ENCODE measurements at regions not wholly inside any gene's neighbourhood (a gene's known extent, or its start where the extent isn't known, plus 50 kb on each side); places are given as distances from the start of the nearest gene placed in this dataset.
"Not testable (repeated sequence)": the region's sequence is repeated elsewhere in the genome, so short reads cannot be mapped to it uniquely, and the experiment has no call there.

DNA sequence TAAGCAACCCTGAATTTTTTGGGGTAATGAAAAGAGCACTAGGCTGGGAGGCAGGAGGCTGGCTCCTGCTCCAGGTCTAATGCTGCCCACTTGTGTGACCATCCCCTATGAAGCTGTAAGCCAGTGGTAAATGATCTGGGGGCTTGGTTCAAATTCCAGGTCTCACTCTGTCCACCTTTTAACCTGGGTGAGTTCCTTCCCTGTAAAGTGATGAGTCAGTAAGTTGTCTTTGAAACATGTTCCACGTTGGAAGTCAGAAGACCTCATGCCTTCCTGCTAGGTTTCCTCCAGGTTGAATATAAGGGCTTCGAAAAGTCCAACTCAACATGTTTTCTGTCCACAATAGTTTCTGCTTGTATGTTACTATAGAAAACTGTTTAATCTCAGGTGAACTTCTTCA, 160.9 kb upstream of the MYT1L start:
- no peak for DNase-seq

DNA sequence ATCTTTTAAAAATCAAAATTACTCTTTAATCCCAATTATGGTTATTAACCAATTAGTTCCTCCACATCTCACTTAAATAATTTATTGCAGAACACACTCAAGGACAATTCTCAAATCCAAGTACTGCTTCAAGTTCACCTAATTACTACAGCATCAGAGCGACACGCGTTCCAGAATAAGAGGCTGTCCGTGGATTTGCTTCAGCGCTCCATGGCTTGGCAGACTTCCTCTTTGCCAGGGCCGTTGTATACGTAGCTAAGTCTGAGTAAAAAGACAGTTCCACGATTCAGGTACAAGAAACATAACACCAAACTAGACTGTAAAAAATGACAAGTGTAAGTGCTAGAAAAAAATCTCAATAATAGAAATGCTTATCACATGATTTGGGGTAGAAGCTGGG, 153.2 kb upstream of the MYT1L start:
- DNase-seq: no peak

DNA sequence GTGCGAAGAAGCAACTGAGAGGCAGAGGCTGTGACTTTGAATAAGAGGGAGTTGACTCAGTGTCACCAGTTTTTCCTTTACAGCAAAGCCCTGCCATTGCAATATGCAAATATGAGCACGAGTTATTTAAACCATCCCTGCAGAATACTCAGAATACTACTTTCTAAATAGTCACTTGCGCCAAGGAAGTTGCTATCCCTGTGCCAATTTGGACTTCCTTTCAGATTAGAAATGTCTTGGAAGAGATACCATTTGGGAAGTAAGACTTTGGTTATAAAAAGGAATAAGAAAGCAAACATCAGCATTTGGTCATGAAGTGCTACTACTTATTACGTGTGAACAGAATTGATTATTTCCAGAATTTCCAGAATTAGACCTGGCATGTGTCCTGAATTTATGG, 151.8 kb upstream of the MYT1L start:
- no peak for DNase-seq

DNA sequence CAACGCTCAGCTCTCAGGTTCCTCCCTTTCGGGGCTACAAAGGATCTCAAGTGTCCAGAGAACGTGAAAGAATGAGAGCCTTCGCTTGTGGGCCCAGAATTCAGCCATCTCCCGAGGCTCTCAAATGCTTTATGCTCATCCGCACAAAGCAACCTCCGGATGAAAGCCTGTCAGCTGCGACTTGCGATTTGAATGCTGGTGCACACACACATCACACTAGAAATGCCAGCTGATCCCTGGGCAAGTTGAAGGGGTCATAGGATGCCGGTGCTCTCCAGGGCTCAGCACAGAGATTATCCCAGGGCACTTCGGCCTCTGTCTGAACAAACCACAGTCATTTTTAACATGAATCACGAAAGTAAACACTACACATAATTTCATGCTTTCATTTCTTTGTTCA, 141.8 kb upstream of the MYT1L start:
- no peak for DNase-seq

DNA sequence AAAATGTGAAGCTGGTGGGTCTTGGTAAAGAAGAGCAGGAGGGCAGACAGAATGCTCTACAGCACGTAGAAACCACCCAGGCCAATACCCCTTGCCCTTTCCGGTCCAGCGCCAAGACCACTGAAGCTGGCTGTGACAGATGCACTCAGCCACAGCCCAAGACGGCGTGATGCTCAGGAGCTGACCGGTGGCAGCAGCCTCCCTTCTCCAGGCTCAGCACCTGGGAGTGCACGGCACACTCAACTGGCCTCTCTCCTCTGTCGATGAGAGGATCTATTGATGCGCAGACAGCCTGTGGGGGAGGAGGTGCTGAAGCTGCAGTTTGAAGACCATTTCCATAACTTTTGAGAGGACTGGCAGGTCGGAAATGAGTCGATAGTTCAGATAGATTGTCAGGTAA, 141.0 kb upstream of the MYT1L start:
- DNase-seq: no peak

DNA sequence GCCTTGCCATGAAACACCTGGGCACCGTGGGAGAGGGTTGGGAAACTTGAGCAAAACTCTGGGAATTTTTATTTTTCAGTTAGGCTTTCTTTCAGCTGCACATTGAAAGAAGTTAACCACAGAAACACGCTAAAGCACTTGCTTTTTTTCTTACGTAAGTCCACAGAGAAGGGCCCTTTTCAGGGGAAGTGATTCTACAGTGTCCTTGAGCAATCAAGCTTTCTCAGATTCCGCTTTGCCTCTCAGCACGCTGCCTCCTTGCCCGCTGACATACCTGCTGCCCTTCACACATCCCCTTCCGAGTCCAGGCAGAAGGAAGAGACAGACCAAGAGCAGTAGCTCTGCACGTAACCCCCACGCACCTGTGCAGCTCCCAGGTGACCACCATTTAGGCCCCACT, 135.5 kb upstream of the MYT1L start:
- no peak for DNase-seq

DNA sequence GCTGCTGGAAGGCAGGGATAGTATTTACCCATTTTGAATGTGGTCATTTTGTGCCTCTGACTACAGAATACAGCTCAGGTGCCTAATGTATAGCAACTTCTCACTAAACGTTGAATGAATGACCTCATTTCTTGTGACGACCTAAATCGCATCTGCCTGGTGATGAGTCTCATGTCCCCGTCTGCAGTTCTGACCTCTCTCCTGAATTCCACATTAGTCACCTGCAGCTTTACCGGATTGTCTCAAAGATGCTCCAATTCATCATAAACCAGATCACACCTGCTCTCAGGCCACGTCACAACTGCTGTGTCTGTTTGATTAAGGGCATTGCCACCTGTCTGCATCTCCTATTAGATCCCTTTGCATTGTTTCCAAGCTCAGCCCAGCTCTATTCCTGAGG, 133.6 kb upstream of the MYT1L start:
- DNase-seq: no peak

DNA sequence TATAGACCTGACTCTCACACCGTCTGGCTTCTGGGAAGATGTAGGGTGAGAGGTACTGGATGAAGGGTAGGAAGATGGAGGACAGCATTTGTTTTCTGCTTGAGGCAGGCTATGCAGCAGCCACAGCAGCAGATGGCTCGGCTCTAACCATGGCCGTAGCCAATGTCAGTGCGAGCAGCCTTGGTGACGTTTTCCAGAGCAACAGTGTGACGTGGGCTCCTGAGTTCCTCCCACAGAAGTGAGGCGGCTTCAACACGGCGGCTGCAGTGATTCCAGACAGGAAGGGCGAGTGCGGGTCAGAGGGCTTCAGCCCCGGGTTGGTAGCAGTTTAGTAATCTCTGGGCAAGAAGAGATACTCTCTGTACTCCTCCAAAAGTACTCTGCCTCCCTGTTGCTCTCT, 133.0 kb upstream of the MYT1L start:
- no peak for DNase-seq

DNA sequence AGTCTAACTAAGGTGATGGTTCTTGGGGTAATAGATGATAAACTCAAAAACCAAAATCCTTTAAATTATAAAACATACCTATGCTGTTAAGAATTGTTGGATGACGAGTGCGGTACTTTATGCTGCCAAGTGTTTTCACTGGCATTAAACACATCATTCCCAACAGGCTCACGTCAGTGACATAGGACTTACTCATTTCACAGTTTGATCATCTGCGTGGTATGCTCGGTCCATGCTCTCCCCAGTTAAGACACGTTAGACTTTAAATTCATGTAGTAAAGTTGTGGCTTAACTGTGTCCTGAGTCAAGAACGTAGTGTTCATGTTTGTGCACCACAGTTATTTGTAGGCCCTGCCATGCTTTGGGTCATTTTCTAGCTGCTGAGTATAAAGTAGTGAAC, 125.6 kb upstream of the MYT1L start:
- no peak for DNase-seq

DNA sequence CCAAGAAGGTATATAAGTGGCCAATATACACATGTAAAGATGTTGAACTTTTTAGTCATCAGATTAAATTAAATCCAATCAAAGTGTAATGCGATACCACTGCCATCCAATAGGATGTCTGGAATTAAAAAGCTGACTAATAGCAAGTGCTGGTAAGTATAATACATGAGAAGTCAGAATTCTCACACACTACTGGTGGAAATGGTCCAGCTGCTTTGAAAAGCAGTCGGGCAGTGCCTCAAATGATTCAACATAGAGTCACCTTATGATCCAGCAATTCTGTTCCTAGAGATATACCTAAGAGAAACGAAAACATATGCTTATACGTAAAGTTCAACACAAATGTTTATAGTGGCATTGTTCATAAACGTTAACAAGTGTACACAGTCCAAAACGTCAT, 124.1 kb upstream of the MYT1L start:
- DNase-seq: no peak

DNA sequence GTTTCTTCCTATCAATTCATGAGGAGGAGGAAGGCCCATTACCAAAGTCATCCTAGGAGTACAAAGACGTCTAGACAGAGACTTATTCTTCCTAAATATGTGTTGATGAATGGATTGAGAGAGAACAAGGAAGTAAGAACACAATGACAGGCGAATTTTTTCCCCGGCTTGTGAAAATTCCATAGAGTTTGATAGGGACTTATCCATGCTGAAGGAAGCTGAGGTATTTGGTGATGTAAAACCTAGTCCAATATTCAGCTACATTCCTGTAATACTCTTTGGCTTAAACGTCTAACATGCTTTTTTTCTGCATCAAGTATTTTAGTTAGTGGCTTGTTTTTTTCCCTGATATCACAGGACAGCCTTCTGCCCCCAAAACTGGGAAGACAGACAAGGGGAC, 121.9 kb upstream of the MYT1L start:
- DNase-seq: no peak

DNA sequence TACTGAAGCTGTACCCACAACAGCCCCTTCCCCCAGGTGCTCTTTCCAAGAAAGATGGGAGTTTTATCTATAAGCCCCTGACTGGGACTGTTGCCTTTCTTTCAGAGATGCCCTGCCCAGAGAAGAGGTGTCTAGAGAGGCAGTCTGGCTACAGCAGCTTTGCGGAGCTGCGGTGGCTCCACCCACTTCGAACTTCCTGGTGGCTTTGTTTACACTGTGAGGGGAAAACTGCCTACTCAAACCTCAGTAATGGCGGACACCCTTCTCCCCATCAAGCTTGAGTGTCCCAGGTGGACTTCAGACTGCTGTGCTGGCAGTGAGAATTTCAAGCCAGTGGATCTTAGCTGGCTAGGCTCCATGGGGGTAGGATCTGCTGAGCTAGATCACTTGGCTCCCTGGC, 120.2 kb upstream of the MYT1L start:
- not testable (repeated sequence) for DNase-seq

DNA sequence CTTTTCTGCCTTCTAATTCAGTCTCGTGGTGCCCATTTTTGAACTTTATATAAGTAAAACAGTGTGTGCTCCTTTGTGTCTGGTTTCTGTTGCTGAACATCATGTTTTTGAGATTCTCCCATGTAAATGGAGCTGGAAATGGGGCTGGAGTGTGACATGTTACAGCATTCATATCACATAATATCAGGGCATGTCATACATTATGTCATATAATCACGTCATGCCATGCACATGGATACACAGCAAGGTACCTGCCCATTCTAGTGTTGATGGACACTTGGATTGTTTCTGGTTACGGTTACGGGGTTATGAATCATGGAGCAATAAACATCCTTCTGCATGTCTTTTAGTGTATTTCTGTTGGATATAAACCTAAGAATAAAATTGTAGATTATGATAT, 117.1 kb upstream of the MYT1L start:
- DNase-seq: no peak

DNA sequence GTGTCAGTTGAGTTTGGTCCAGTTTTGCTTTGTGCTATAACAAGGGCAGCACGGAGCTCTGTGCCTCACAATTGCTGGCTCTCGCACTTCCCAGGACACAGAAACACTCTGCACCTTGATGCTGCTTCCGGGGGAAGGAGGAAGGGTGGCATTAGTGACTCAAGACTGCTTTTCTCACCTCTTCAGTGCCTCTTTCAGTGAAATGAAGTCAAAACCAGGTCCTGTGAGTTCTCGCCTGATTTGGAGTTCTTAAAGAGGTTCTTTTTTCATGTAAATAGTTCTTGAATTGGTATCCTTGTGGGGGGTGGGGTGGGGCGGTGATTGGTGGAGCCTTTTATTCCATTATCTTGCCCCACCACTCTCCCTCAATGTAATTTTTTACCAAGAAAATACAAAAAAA, 91.5 kb upstream of the MYT1L start:
- DNase-seq: no peak

DNA sequence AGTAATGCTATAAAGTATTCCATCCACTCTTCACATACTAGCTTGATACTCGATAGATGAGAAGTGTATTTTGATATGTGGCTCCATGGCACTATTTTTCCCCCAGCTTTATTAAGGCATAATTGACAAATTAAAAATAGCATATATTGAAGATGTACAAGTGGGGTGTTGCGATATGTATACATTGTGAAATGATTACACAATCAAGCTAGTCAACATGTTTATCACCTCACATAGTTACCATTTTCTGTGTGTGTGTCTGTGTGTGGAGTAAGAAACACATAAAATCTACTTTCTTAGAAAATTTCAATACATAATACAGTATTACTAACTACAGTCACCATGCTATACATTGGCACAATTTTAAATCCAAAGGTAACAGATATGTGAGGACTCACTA, 82.5 kb upstream of the MYT1L start:
- DNase-seq: no peak

DNA sequence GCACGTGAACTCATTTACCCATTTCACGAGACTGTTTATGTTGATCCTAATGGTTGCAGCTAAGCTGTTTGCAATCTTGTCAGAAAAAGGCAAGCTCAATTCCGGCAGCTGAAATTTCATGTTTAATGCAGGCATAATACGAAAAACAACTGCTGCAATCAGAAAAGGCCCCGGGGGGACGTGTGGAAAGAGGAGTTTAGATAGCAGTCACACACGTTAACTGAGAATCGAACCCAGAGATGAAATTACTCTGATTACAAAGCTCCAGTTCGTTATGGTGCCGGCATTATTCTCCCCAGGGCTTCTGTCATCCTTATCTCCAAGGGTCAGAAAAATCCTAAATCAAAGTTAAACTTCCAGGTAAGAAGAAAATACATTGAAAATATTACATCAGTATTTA, 79.9 kb upstream of the MYT1L start:
- no peak for DNase-seq

DNA sequence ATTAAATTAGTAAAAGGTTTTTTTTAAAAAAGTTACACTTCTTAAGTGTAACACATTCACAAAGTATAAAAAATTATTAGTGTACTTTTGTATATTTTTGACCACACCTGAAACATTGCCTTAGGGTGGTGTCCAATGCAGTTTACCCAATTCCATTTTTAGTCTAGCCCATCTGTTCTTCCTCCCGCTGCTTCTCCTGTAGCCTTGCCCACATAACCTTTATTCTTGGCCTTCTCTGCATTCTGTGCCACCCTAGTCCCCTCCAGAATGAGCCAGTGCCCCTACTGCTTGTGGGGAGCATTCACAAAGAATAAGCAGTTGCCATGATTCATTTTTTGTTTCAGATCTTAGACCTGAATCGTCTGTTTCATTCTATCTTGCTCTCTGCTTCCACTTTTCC, 78.4 kb upstream of the MYT1L start:
- no peak for DNase-seq

DNA sequence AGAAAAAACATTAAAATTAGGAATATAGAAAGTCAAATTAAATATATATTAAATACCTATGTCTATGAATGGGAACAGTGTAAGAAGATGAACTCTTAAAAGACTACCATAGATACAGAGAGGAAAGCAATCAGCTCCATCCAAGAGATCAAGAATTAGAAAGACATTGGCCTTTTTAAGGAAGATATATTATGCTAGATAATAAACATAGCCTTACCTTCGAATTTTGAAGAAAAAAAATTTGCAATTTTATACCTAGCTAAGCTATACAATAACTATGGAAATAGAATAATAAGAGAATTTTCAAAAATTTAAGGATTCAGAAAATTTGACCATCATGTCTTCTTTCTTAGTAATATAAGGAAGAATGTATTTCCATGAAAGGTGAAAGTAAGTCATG, 74.7 kb upstream of the MYT1L start:
- DNase-seq: no peak

DNA sequence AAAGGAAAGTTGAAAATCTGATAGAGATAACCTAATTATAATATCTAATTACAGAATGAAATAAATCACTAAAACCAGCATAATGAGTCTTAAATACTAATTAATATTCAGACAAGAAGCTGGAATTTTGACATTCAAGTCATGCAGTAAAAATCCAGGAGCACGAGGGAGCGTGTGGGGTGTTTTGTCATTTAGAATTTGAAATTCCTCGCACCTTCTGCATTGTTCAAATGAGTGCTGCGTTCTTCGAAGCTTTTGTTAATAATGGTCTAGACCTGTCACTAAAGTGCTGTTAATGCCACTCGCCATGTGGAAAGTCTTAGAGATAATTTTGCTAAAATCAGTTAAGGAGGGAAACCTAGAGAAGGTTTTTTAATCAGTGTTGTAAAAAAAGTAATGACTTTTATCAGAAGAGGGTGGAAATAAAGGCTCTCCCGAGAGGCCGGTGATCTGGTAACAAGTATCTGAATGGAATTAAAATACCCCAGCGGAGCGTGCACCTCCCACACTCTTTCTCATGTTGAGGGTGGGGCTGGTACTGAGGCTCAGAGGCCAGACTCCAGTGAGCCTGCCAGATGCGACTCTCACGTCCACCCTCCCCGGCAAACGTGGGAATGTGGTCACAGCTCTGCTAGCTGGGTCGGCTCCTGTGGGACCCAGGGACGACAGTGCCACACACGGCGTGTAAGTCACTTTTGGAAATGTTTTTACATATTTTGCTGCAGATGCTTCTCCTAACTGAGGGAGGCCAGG, 69.4 kb upstream of the MYT1L start:
- DNase-seq: no peak

DNA sequence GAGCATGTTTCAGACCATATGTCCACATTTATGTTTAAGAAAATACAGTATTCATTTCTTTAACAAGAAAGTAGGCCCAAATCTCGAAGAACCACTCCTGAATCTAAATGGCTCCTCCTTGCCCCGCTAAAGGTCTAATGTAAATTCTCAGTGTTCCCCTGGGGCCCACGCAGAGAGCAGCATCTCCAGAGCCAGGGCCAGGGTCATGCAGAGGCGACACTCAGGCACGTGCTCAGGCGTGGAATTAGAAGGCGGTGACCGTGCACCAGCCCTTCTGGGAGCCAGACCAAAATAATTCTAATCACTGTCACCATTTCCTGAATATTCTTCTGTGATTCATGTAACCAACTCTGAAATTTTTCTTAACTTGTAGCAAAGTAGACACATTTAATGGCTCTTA, 68.3 kb upstream of the MYT1L start:
- no peak for DNase-seq

DNA sequence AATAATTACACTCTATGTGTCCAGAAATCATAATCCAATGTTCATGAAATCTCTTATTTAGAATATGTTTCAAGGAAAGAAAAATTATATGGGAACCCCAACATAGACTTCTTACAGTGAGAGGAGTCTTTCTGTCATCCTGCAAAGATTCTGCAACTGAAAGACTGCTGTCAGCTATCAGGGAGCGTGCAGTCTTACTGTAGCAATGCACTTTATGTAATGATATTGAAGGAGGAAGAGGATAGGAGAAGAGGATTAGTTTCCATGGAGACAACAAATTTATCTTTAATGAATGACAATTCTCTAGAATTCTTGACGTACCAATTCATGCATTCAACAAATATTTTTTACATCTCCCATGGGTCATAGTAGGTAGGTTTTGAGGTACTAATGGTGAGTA, 61.3 kb upstream of the MYT1L start:
- no peak for DNase-seq

DNA sequence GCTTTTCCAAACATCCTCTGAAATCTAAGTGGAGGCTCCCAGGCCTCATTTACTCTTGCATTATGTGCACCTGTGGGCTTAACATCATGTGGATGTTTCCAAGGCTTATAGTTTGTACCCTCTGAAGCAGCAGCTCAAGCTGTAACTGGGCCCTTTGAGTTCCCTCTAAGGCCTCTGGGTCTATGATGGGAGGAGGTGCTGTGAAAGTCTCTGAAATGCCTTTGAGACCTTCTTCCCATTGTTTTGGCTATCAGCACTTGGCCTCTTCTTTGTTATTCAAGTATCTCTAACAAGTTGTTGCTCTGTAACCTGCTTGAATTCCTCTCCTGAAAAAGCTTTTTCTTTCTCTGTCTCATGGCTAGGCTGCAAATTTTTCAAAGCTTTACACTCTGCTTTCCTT, 58.1 kb upstream of the MYT1L start:
- DNase-seq: no peak

All from NCI-H1694 treated with DMSO at 0.1 percent for 48 hours (cell line).